ENCODE measurements at regions not wholly inside any gene's neighbourhood (a gene's known extent, or its start where the extent isn't known, plus 50 kb on each side); places are given as distances from the start of the nearest gene placed in this dataset.

DNA sequence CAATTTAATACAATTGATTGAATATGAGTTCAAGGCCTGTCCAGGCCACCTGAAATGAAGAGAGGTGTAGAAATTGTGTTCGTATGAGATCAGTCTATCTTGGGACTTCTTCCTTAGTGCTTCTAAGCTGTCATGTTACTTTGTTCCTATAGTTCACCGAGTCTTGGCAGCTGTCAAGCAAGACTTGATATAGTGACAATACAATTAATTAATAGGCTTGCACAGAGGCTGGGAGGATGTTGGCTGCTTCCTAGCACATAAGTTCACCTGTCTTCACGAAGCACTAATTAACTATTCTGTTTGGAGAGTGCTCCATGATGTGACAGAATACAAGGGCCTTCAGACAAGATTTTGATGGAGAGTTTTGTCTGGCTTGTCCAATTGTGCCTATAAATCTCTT, 103.7 kb upstream of the CD96 start:
- ChIA-PET CTCF (interaction anchor here (1.4 to 2.0 kb wide), 2 partner anchors 9 to 16 kb away, joined by 4 to 6 read pairs; no protein-coding TSS in a partner anchor), POLR2A (no interaction called here)
- TF ChIP-seq, protein P1, sequence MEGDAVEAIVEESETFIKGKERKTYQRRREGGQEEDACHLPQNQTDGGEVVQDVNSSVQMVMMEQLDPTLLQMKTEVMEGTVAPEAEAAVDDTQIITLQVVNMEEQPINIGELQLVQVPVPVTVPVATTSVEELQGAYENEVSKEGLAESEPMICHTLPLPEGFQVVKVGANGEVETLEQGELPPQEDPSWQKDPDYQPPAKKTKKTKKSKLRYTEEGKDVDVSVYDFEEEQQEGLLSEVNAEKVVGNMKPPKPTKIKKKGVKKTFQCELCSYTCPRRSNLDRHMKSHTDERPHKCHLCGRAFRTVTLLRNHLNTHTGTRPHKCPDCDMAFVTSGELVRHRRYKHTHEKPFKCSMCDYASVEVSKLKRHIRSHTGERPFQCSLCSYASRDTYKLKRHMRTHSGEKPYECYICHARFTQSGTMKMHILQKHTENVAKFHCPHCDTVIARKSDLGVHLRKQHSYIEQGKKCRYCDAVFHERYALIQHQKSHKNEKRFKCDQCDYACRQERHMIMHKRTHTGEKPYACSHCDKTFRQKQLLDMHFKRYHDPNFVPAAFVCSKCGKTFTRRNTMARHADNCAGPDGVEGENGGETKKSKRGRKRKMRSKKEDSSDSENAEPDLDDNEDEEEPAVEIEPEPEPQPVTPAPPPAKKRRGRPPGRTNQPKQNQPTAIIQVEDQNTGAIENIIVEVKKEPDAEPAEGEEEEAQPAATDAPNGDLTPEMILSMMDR (IDR thresholded peaks at IDR 0.05; ENCODE audit: control extremely low read depth, extremely low read depth, low read depth, missing control alignments), result no peak
- no peak for DNase-seq (ENCODE audit: extremely low spot score)

- CTCF ChIA-PET, result interaction anchor here (1.3 kb wide), 1 partner anchor 15 kb away, joined by 6 read pairs; no protein-coding TSS in a partner anchor
- TF ChIP-seq, protein P1 (IDR thresholded peaks at IDR 0.05; ENCODE audit: control extremely low read depth, extremely low read depth, low read depth, missing control alignments), result no peak
- no peak for DNase-seq (ENCODE audit: extremely low spot score)
- POLR2A ChIA-PET, result no interaction called here
Observed at GRCh38 chr3:111454551-111454950, 87.4 kb upstream of the CD96 start.

- ChIA-PET POLR2A (no interaction called here), CTCF (interaction anchor here (1.4 kb wide), 1 partner anchor 10 kb away, joined by 3 read pairs; no protein-coding TSS in a partner anchor)
Observed at GRCh38 chr3:111465081-111465670, 76.8 kb upstream of the CD96 start.

DNA sequence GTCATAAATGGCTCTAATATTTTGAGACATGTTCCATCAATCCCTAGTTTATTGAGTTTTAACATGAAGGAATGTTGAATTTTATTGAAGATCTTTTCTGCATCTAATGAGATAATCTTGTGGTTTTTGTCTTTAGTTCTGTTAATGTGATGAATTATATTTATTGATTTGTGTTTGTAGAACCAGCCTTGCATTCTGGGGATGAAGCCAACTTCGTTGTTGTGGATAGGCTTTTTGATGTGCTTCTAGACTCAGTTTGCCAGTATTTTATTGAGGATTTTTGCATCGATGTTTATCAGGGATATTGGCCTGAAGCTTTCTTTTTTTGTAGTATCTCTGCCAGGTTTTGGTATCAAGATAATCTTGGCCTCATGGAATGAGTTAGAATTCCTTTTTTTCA, 72.0 kb upstream of the CD96 start:
- CTCF ChIA-PET, result interaction anchor here (1.0 kb wide), 1 partner anchor 14 kb away, joined by 3 read pairs; no protein-coding TSS in a partner anchor
- POLR2A ChIA-PET, result no interaction called here
- TF ChIP-seq, protein P1 (IDR thresholded peaks at IDR 0.05; ENCODE audit: control extremely low read depth, extremely low read depth, low read depth, missing control alignments), result no peak
- no peak for DNase-seq (ENCODE audit: extremely low spot score)

More at GRCh38 chr3:111465081-111465670, 76.8 kb upstream of the CD96 start:
- TF ChIP-seq, protein P1 (IDR thresholded peaks at IDR 0.05; ENCODE audit: control extremely low read depth, extremely low read depth, low read depth, missing control alignments), result no peak
- DNase-seq (ENCODE audit: extremely low spot score), result no peak

- no peak for DNase-seq (ENCODE audit: extremely low spot score)
- ChIA-PET POLR2A (no interaction called here), CTCF (interaction anchor here (1.2 kb wide), 1 partner anchor 9 kb away, joined by 3 read pairs; no protein-coding TSS in a partner anchor)
- TF ChIP-seq, protein P1 (IDR thresholded peaks at IDR 0.05; ENCODE audit: control extremely low read depth, extremely low read depth, low read depth, missing control alignments), result no peak
Observed at GRCh38 chr3:111471831-111472230, 70.2 kb upstream of the CD96 start.

- TF ChIP-seq, protein P1 (IDR thresholded peaks at IDR 0.05; ENCODE audit: control extremely low read depth, extremely low read depth, low read depth, missing control alignments), result no peak
- DNase-seq (ENCODE audit: extremely low spot score), result no peak
- ChIA-PET POLR2A (no interaction called here), CTCF (interaction anchor here (1.2 kb wide), 1 partner anchor 9 kb away, joined by 3 read pairs; no protein-coding TSS in a partner anchor)
Observed at GRCh38 chr3:111472556-111472955, 69.4 kb upstream of the CD96 start.
